Smooth muscle cell (in vitro differentiated cells): ENCODE measurements at regions not wholly inside any gene's neighbourhood (a gene's known extent, or its start where the extent isn't known, plus 50 kb on each side); places are given as distances from the start of the nearest gene placed in this dataset.
"Not testable (repeated sequence)": the region's sequence is repeated elsewhere in the genome, so short reads cannot be mapped to it uniquely, and the experiment has no call there.

ENCODE experiments used
- DNase-seq: peaks from one replicate; lab custom pipeline; 2025; ENCODE audit not compliant: unreplicated experiment; lab: John Stamatoyannopoulos, UW
- H2AFZ ChIP-seq: fragments of 200-600 bp; sonication (generic); 2 replicates; pipeline ENCODE4 v1.6.0; 2016; ENCODE audit warnings: antibody characterized with exemption, low read depth, mild to moderate bottlenecking
- H3F3A ChIP-seq: fragments of 200-600 bp; sonication (generic); 2 replicates; pipeline ENCODE4 v1.6.0; 2017; ENCODE audit warnings: antibody characterized with exemption, low read depth
- H3K27ac ChIP-seq: fragments of 200-600 bp; sonication (generic); 2 replicates; pipeline ENCODE4 v1.5.1; 2016; ENCODE audit warnings: low read depth, mild to moderate bottlenecking
- H3K27me3 ChIP-seq: fragments of 200-600 bp; sonication (generic); 2 replicates; pipeline ENCODE4 v1.6.1; 2016; ENCODE audit warnings: low read depth, mild to moderate bottlenecking
- H3K36me3 ChIP-seq: fragments of 200-600 bp; sonication (generic); 2 replicates; pipeline ENCODE4 v1.5.1; 2016; ENCODE audit warnings: low read depth
- H3K4me1 ChIP-seq: fragments of 200-600 bp; sonication (generic); 2 replicates; pipeline ENCODE4 v1.5.1; 2016; ENCODE audit warnings: low read depth
- H3K4me2 ChIP-seq: fragments of 200-600 bp; sonication (generic); 2 replicates; pipeline ENCODE4 v1.6.0; 2016; ENCODE audit warnings: mild to moderate bottlenecking
- H3K4me3 ChIP-seq: fragments of 200-600 bp; sonication (generic); 2 replicates; pipeline ENCODE4 v1.5.1; 2016; ENCODE audit warnings: mild to moderate bottlenecking
- H3K79me2 ChIP-seq: fragments of 200-600 bp; sonication (generic); 2 replicates; pipeline ENCODE4 v1.6.0; 2016; ENCODE audit warnings: low read depth, mild to moderate bottlenecking
- H3K9ac ChIP-seq: fragments of 200-600 bp; sonication (generic); 2 replicates; pipeline ENCODE4 v1.6.0; 2016; ENCODE audit warnings: low read depth
- H3K9me3 ChIP-seq: fragments of 200-600 bp; sonication (generic); replicated peaks from 2 replicates; pipeline ENCODE4 v1.5.1; 2016; ENCODE audit warnings: low read depth
- H4K20me1 ChIP-seq: fragments of 200-600 bp; sonication (generic); 2 replicates; pipeline ENCODE4 v1.6.0; 2016; ENCODE audit warnings: low read depth
- WGBS: methylation state at CpG from one replicate; pipeline ENCODE4 v1.1.7; 2016; ENCODE audit warnings: low lambda C conversion rate; 5-methylcytosine and 5-hydroxymethylcytosine counted together
- TF ChIP-seq, protein P1 (sequence below): fragments of 200-600 bp; sonication (generic); IDR thresholded peaks from 2 replicates; pipeline ENCODE4 v1.5.1; 2017; ENCODE audit warnings: borderline replicate concordance, mild to moderate bottlenecking, antibody characterized with exemption; ENCODE audit not compliant: insufficient read depth, poor library complexity, severe bottlenecking

DNA sequence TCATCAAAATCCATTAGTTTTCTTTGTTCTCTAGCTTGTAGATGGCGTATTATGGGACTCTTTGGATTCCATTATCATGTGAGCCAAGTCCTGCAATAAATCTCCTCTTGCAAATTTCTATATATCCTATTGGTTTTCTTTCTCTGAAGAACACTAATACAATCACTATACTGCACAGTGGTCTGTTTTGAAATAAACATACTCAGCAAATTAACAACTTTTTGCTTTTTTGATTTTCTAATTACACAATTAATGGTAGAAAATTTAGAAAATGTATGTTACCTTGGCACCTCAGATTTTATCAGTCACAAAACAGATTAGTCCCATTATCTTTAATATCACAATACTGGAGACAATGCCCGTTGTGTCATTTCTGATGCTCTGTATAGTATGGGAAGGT lies 513.2 kb upstream of the MIS18BP1 start:
- TF ChIP-seq, protein P1, sequence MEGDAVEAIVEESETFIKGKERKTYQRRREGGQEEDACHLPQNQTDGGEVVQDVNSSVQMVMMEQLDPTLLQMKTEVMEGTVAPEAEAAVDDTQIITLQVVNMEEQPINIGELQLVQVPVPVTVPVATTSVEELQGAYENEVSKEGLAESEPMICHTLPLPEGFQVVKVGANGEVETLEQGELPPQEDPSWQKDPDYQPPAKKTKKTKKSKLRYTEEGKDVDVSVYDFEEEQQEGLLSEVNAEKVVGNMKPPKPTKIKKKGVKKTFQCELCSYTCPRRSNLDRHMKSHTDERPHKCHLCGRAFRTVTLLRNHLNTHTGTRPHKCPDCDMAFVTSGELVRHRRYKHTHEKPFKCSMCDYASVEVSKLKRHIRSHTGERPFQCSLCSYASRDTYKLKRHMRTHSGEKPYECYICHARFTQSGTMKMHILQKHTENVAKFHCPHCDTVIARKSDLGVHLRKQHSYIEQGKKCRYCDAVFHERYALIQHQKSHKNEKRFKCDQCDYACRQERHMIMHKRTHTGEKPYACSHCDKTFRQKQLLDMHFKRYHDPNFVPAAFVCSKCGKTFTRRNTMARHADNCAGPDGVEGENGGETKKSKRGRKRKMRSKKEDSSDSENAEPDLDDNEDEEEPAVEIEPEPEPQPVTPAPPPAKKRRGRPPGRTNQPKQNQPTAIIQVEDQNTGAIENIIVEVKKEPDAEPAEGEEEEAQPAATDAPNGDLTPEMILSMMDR: no peak
- H3K27me3 ChIP-seq: no peaks in the 10 kb centered on the region
- H3K4me2 ChIP-seq: no peak overlapping the region
- DNase-seq: no peak
- H3K79me2 ChIP-seq: no peaks in the 10 kb centered on the region
- H3K4me1 ChIP-seq: no peaks in the 10 kb centered on the region
- H3F3A ChIP-seq: no peaks in the 10 kb centered on the region
- no peak overlapping the region for H3K9ac ChIP-seq
- no peaks in the 10 kb centered on the region for H3K36me3 ChIP-seq
- no peak overlapping the region for H2AFZ ChIP-seq
- no peak overlapping the region for H3K4me3 ChIP-seq
- H4K20me1 ChIP-seq: no peaks in the 10 kb centered on the region
- H3K9me3 ChIP-seq: no peaks in the 10 kb centered on the region
- 99% methylated on average over 2 of the region's 2 CpGs for WGBS
- H3K27ac ChIP-seq: no peak overlapping the region

DNA sequence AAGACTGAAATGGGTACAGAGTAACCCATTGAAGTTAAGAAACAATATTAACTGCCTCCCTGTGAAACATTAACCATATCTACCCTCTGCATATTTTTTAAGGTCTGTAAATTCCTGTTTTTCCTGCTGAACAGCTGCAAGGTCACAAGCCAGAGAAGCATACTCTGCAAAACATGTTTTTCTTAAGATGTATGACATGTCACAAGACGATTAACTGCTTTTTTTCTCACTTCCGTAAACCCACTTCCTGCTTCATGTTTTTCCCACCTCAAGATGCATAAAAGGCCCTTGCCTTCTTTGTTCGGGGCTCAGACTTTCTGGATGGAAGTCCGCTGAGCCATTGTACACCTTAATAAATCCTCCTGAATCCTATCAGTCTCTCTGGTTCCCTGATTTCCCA lies 504.7 kb upstream of the MIS18BP1 start:
- TF ChIP-seq, protein P1: no peak
- WGBS: 83% methylated on average over 4 of the region's 4 CpGs
- H3K4me1 ChIP-seq: no peaks in the 10 kb centered on the region
- no peaks in the 10 kb centered on the region for H3K27me3 ChIP-seq
- no peak overlapping the region for H3K4me2 ChIP-seq
- no peak overlapping the region for H2AFZ ChIP-seq
- no peaks in the 10 kb centered on the region for H3K79me2 ChIP-seq
- H3F3A ChIP-seq: no peaks in the 10 kb centered on the region
- no peaks in the 10 kb centered on the region for H3K9me3 ChIP-seq
- no peaks in the 10 kb centered on the region for H3K36me3 ChIP-seq
- no peak overlapping the region for H3K9ac ChIP-seq
- no peak overlapping the region for H3K4me3 ChIP-seq
- DNase-seq: no peak
- no peaks in the 10 kb centered on the region for H4K20me1 ChIP-seq
- H3K27ac ChIP-seq: no peak overlapping the region

DNA sequence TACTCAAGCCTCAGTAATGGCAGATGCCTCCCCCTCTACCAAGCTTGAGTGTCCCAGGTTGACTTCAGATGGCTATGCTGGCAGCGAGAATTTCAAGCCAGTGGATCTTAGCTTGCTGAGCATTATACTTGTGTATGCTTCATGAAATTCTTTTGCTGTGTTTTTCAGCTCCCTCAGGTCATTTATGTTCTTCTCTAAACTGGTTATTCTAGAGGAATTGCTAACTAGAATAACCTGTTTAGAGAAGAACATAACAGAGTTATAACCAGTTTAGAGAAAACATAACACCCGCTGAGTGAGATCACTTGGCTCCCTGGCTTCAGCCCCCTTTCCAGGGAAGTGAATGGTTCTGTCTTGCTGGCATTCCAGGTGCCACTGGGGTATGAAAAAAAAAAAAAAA lies 503.4 kb upstream of the MIS18BP1 start:
- 93% methylated on average over 2 of the region's 2 CpGs for WGBS
- H3K27ac ChIP-seq, H2AFZ ChIP-seq, H3F3A ChIP-seq, H3K36me3 ChIP-seq, H3K4me1 ChIP-seq, H3K4me2 ChIP-seq, H3K9me3 ChIP-seq, H3K79me2 ChIP-seq, H3K27me3 ChIP-seq, H3K4me3 ChIP-seq, H3K9ac ChIP-seq, DNase-seq, H4K20me1 ChIP-seq: not testable (repeated sequence)

DNA sequence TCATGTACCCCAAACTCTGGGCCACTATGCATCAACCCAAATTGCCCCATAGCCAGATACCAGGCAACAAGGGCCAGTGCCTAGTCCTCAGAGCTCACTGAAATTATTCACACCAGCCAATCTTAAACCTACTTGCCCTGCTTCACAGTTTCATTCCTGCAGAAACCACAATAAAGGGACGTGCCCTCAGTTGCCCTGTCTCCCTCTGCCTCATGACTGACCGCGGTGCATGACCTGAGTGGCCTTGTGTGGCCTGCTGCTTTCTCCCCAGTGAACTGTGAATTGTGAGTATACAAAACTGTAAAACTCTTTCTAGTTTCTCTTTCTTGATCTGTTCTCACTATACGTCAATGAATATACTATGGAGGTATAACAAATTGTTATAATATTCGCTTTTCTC lies 490.9 kb upstream of the MIS18BP1 start:
- Histone ChIP-seq H3K4me3 (no peak overlapping the region), H3K36me3 (no peaks in the 10 kb centered on the region), H3K4me2 (no peak overlapping the region), H3K4me1 (no peaks in the 10 kb centered on the region), H3F3A (no peaks in the 10 kb centered on the region), H2AFZ (no peak overlapping the region), H3K27me3 (no peaks in the 10 kb centered on the region), H3K79me2 (no peaks in the 10 kb centered on the region), H3K9ac (no peak overlapping the region), H3K27ac (no peak overlapping the region), H3K9me3 (no peaks in the 10 kb centered on the region), H4K20me1 (no peaks in the 10 kb centered on the region)
- WGBS: 87% methylated on average over 5 of the region's 5 CpGs
- DNase-seq: no peak
- TF ChIP-seq, protein P1: no peak
